GM12878 (cell line): ENCODE measurements at regions not wholly inside any gene's neighbourhood (a gene's known extent, or its start where the extent isn't known, plus 50 kb on each side); places are given as distances from the start of the nearest gene placed in this dataset.

Experiments used
- ATAC-seq: fragments of 200-7000 bp; cut with Tn5 transposase; 3 replicates; pipeline ENCODE4 v1.9.1; 2020; ENCODE audit warnings: mild to moderate bottlenecking, moderate library complexity
- BruUV-seq: library from RNA; stranded (reverse); fragments of 400-500 nt; replicated peaks from 2 replicates; lab custom pipeline; 2021; lab: Mats Ljungman, UMichigan
- CTCF ChIA-PET: fragments of 300-600 bp; sonication (Branson Sonifier 250); formaldehyde crosslinking; extraction: SDS; loops from one replicate; lab custom pipeline; 2021; ENCODE audit warnings: inconsistent platforms; lab: Yijun Ruan, JAX
- POLR2A ChIA-PET: fragments of 350-600 bp; formaldehyde crosslinking; extraction: SDS; loops from one replicate; lab custom pipeline; 2021; ENCODE audit warnings: inconsistent platforms; lab: Charles Lee
- RAD21 ChIA-PET: fragments of 300-600 bp; sonication (Branson Sonifier 250); formaldehyde crosslinking; loops from one replicate; lab custom pipeline; 2023; ENCODE audit warnings: antibody characterized with exemption; ENCODE audit not compliant: unreplicated experiment; lab: Charles Lee
- SMC1A ChIA-PET: fragments of 300-600 bp; sonication (Branson Sonifier 250); formaldehyde crosslinking; loops from one replicate; lab custom pipeline; 2023; ENCODE audit not compliant: unreplicated experiment, uncharacterized antibody; lab: Charles Lee
- DNase-seq: peaks from one replicate; pipeline ENCODE4 v3.0.0-alpha.2; 2011; ENCODE audit warnings: low read depth, low spot score
- FAIRE-seq: peaks from 3 replicates; lab custom pipeline; 2011; peaks lifted over from hg19 to GRCh38; lab: Jason Lieb, UNC
- H2AFZ ChIP-seq: 2 replicates; pipeline ENCODE4 v1.6.0; 2011; ENCODE audit warnings: low read depth, low read length, control low read depth; ENCODE audit not compliant: control insufficient read depth
- H3K27ac ChIP-seq: 2 replicates; pipeline ENCODE4 v1.5.1; 2011; ENCODE audit warnings: control low read depth; ENCODE audit not compliant: control insufficient read depth, insufficient read depth
- H3K27me3 ChIP-seq, 2 experiments: replicated peaks in 1 of 2; 2 replicates each; pipeline versions ENCODE4 v1.6.0 to v1.6.1; 2011; ENCODE audit warnings: low read length in 1 of 2; ENCODE audit not compliant: control insufficient read depth in 2 of 2, insufficient read depth in 2 of 2
- H3K36me3 ChIP-seq, 2 experiments: 2 replicates each; pipeline ENCODE4 v1.5.1; 2011; ENCODE audit warnings: low read length in 1 of 2; ENCODE audit not compliant: control insufficient read depth in 2 of 2, insufficient read depth in 2 of 2
- H3K4me1 ChIP-seq: 2 replicates; pipeline ENCODE4 v1.6.1; 2011; ENCODE audit warnings: mild to moderate bottlenecking, low read length, moderate library complexity, mixed read lengths; ENCODE audit not compliant: control insufficient read depth, insufficient read depth
- H3K4me2 ChIP-seq: 2 replicates; pipeline ENCODE4 v1.6.0; 2011; ENCODE audit warnings: control low read depth; ENCODE audit not compliant: control insufficient read depth, insufficient read depth
- H3K4me3 ChIP-seq: fragments of 200-600 bp; sonication (generic); 2 replicates; pipeline ENCODE4 v1.5.1; 2016
- H3K79me2 ChIP-seq: 2 replicates; pipeline ENCODE4 v1.6.0; 2011; ENCODE audit warnings: low read length; ENCODE audit not compliant: control insufficient read depth, insufficient read depth
- H3K9ac ChIP-seq: 2 replicates; pipeline ENCODE4 v1.8.0; 2011; ENCODE audit warnings: low read length, control low read depth, mixed read lengths; ENCODE audit not compliant: control insufficient read depth, insufficient read depth
- H3K9me3 ChIP-seq: replicated peaks from 3 replicates; pipeline ENCODE4 v1.5.1; 2011; ENCODE audit warnings: mild to moderate bottlenecking, low read length; ENCODE audit not compliant: control insufficient read depth, insufficient read depth
- H4K20me1 ChIP-seq: 2 replicates; pipeline ENCODE4 v1.6.0; 2011; ENCODE audit not compliant: control insufficient read depth, insufficient read depth
- ATF7 ChIP-seq: fragments of 450-650 bp; IDR thresholded peaks from 2 replicates; pipeline ENCODE4 v1.6.1; 2016; ENCODE audit warnings: low read depth, mild to moderate bottlenecking
- CBFB ChIP-seq: IDR thresholded peaks from 2 replicates; pipeline ENCODE4 v1.6.1; 2016; ENCODE audit warnings: antibody characterized with exemption, low read depth
- CHD1 ChIP-seq: IDR thresholded peaks from 2 replicates; pipeline ENCODE4 v1.6.1; 2012; ENCODE audit warnings: low read depth, low read length, improper control_type of control experiment
- CHD2 ChIP-seq: IDR thresholded peaks from 2 replicates; pipeline ENCODE4 v1.6.1; 2011; ENCODE audit warnings: low read depth, low read length, improper control_type of control experiment, borderline replicate concordance
- EZH2 ChIP-seq: IDR thresholded peaks from 2 replicates; pipeline ENCODE4 v1.6.1; 2012; ENCODE audit warnings: low read depth, mild to moderate bottlenecking, control low read depth, inconsistent platforms, low read length, borderline replicate concordance; ENCODE audit not compliant: control insufficient read depth
- GABPA ChIP-seq: IDR thresholded peaks from 2 replicates; pipeline ENCODE4 v1.6.1; 2014; ENCODE audit warnings: antibody characterized with exemption, low read depth, mild to moderate bottlenecking, inconsistent platforms
- SPI1 ChIP-seq: IDR thresholded peaks from 2 replicates; pipeline ENCODE4 v1.6.1; 2011; ENCODE audit warnings: low read depth, mild to moderate bottlenecking, low read length, moderate library complexity, borderline replicate concordance; ENCODE audit not compliant: insufficient read depth
- SUPT20H ChIP-seq: IDR thresholded peaks from 2 replicates; pipeline ENCODE4 v1.6.1; 2011; ENCODE audit warnings: low read depth, mild to moderate bottlenecking, low read length, moderate library complexity, borderline replicate concordance; ENCODE audit not compliant: control insufficient read depth
- TCF12 ChIP-seq: IDR thresholded peaks from 2 replicates; pipeline ENCODE4 v1.6.1; 2011; ENCODE audit warnings: low read depth, mild to moderate bottlenecking, low read length
- TCF3 ChIP-seq: IDR thresholded peaks from 2 replicates; pipeline ENCODE4 v1.6.1; 2012; ENCODE audit warnings: low read depth, mild to moderate bottlenecking, low read length, borderline replicate concordance; ENCODE audit not compliant: insufficient read depth
- ZNF622 ChIP-seq: fragments of 450-650 bp; IDR thresholded peaks from 2 replicates; pipeline ENCODE4 v1.6.1; 2017; ENCODE audit warnings: mild to moderate bottlenecking, inconsistent platforms
- ZSCAN29 ChIP-seq: fragments of 450-650 bp; IDR thresholded peaks from 2 replicates; pipeline ENCODE4 v1.6.1; 2017; ENCODE audit warnings: mild to moderate bottlenecking, moderate library complexity
- in situ Hi-C: fragments of 300-500 bp; cut with MboI; formaldehyde crosslinking; loops from 9 replicates; pipeline ENCODE4 v1.14.3; 2018; ENCODE audit warnings: mixed read lengths
- intact Hi-C: fragments of 100-400 bp; cut with micrococcal nuclease; formaldehyde crosslinking; loops from one replicate; pipeline ENCODE4 v1.14.2; 2022; ENCODE audit not compliant: unreplicated experiment
- TF ChIP-seq, protein P1 (sequence below): IDR thresholded peaks from 2 replicates; pipeline ENCODE4 v1.6.1; 2012; ENCODE audit warnings: low read depth, low read length, improper control_type of control experiment
- TF ChIP-seq, protein P2 (sequence below): IDR thresholded peaks from 2 replicates; pipeline ENCODE4 v1.6.1; 2012; ENCODE audit warnings: improper control_type of control experiment, low read depth, low read length; ENCODE audit not compliant: insufficient replicate concordance
- TF ChIP-seq, protein P3 (sequence below): fragments of 450-650 bp; IDR thresholded peaks from 2 replicates; pipeline ENCODE4 v1.6.1; 2018; ENCODE audit warnings: borderline replicate concordance, mild to moderate bottlenecking; ENCODE audit not compliant: partially characterized antibody

DNA sequence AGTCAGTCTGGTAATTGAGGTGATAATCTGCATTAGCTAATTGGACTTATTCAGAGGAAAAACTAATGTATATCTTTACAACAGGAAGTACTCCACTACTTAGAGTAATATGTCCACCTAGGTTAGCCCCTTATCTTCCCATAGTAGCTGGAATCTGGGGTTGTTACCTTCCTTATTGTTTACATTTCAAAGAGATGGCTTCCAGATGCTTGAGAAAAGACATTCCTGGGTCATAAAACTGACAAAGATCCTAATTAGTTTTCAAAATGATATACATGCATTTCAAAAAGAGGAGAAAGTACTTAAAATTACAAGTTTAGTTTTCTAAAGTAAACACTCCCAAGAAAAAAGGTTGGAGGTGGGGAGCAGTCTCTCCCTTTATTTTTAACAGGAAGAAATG, 78.1 kb downstream of the RPL10L start:
- POLR2A ChIA-PET: no interaction called here
- SMC1A ChIA-PET: no interaction called here
- Histone ChIP-seq H3K9ac (no peak overlapping the region), H3K27me3 (no peaks in the 10 kb centered on the region), H3K4me3 (no peak overlapping the region), H3K9me3 (no peaks in the 10 kb centered on the region), H3K4me1 (no peaks in the 10 kb centered on the region), H3K79me2 (no peaks in the 10 kb centered on the region), H3K4me2 (no peak overlapping the region), H3K27ac (no peak overlapping the region), H4K20me1 (no peaks in the 10 kb centered on the region)
- in situ Hi-C loops: no loop called here
- intact Hi-C loops: no loop called here
- no peak for ATAC-seq
- no peak for FAIRE-seq
- CTCF ChIA-PET: interaction anchor here (0.6 kb wide), 1 partner anchor 9 kb away, joined by 3 read pairs; no protein-coding TSS in a partner anchor
- no TSS peak for BruUV-seq
- RAD21 ChIA-PET: interaction anchor here (1.2 kb wide), 1 partner anchor 9 kb away, joined by 3 read pairs; no protein-coding TSS in a partner anchor
- no peak for TF ChIP-seq TCF3
- no peak for TF ChIP-seq CHD2
- no peak for TF ChIP-seq EZH2
- no peak for TF ChIP-seq GABPA
- TF ChIP-seq, protein P1, sequence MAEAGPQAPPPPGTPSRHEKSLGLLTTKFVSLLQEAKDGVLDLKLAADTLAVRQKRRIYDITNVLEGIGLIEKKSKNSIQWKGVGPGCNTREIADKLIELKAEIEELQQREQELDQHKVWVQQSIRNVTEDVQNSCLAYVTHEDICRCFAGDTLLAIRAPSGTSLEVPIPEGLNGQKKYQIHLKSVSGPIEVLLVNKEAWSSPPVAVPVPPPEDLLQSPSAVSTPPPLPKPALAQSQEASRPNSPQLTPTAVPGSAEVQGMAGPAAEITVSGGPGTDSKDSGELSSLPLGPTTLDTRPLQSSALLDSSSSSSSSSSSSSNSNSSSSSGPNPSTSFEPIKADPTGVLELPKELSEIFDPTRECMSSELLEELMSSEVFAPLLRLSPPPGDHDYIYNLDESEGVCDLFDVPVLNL: no peak
- no peak for TF ChIP-seq TCF12
- TF ChIP-seq ATF7: no peak
- no peak for TF ChIP-seq ZSCAN29
- TF ChIP-seq, protein P2, sequence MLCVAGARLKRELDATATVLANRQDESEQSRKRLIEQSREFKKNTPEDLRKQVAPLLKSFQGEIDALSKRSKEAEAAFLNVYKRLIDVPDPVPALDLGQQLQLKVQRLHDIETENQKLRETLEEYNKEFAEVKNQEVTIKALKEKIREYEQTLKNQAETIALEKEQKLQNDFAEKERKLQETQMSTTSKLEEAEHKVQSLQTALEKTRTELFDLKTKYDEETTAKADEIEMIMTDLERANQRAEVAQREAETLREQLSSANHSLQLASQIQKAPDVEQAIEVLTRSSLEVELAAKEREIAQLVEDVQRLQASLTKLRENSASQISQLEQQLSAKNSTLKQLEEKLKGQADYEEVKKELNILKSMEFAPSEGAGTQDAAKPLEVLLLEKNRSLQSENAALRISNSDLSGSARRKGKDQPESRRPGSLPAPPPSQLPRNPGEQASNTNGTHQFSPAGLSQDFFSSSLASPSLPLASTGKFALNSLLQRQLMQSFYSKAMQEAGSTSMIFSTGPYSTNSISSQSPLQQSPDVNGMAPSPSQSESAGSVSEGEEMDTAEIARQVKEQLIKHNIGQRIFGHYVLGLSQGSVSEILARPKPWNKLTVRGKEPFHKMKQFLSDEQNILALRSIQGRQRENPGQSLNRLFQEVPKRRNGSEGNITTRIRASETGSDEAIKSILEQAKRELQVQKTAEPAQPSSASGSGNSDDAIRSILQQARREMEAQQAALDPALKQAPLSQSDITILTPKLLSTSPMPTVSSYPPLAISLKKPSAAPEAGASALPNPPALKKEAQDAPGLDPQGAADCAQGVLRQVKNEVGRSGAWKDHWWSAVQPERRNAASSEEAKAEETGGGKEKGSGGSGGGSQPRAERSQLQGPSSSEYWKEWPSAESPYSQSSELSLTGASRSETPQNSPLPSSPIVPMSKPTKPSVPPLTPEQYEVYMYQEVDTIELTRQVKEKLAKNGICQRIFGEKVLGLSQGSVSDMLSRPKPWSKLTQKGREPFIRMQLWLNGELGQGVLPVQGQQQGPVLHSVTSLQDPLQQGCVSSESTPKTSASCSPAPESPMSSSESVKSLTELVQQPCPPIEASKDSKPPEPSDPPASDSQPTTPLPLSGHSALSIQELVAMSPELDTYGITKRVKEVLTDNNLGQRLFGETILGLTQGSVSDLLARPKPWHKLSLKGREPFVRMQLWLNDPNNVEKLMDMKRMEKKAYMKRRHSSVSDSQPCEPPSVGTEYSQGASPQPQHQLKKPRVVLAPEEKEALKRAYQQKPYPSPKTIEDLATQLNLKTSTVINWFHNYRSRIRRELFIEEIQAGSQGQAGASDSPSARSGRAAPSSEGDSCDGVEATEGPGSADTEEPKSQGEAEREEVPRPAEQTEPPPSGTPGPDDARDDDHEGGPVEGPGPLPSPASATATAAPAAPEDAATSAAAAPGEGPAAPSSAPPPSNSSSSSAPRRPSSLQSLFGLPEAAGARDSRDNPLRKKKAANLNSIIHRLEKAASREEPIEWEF: no peak
- TF ChIP-seq, protein P3, sequence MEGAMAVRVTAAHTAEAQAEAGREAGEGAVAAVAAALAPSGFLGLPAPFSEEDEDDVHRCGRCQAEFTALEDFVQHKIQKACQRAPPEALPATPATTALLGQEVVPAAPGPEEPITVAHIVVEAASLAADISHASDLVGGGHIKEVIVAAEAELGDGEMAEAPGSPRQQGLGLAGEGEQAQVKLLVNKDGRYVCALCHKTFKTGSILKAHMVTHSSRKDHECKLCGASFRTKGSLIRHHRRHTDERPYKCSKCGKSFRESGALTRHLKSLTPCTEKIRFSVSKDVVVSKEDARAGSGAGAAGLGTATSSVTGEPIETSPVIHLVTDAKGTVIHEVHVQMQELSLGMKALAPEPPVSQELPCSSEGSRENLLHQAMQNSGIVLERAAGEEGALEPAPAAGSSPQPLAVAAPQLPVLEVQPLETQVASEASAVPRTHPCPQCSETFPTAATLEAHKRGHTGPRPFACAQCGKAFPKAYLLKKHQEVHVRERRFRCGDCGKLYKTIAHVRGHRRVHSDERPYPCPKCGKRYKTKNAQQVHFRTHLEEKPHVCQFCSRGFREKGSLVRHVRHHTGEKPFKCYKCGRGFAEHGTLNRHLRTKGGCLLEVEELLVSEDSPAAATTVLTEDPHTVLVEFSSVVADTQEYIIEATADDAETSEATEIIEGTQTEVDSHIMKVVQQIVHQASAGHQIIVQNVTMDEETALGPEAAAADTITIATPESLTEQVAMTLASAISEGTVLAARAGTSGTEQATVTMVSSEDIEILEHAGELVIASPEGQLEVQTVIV: no peak
- no peak for TF ChIP-seq SUPT20H
- no peak for TF ChIP-seq ZNF622
- TF ChIP-seq CBFB: no peak
- no peak for TF ChIP-seq CHD1
- no peak for TF ChIP-seq SPI1
- TF ChIP-seq, all 136 proteins: peak for 0
- Histone ChIP-seq H2AFZ (no peak overlapping the region), H3K36me3 (no peaks in the 10 kb centered on the region)
- no peak for DNase-seq
